ENCODE measurements at regions not wholly inside any gene's neighbourhood (a gene's known extent, or its start where the extent isn't known, plus 50 kb on each side); places are given as distances from the start of the nearest gene placed in this dataset.

DNA sequence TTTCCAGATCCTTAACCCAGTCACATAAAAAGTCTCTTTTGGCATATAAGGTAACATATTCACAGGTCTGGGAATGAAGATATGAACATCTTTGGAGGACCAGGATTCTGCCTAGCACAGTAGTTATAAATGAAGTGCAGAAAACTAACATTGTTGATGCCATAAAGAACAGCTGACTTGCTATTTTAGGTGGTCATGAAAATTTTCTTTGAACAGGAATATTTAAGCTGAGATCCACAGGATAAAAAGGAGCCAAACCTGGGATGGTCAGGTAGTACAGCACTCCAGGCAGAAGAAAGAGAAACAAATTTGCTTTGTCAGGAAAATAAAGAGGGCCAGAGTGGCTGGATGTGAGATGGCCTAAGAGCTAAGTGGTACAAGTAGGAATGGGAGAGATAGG is 80.0 kb downstream of the CENPW start:
- no peaks in the 10 kb centered on the region for H3K36me3 Mint-ChIP-seq (ENCODE audit: low read depth)
- no peak overlapping the region for H3K4me3 Mint-ChIP-seq
- no peak for ATAC-seq (replicated peaks)
- H3K9me3 Mint-ChIP-seq = peaks cover 7% of the 10 kb centered on the region
- no peaks in the 10 kb centered on the region for H3K4me1 Mint-ChIP-seq
- H3K27ac Mint-ChIP-seq = no peak overlapping the region
- no peaks in the 10 kb centered on the region for H3K27me3 Mint-ChIP-seq

DNA sequence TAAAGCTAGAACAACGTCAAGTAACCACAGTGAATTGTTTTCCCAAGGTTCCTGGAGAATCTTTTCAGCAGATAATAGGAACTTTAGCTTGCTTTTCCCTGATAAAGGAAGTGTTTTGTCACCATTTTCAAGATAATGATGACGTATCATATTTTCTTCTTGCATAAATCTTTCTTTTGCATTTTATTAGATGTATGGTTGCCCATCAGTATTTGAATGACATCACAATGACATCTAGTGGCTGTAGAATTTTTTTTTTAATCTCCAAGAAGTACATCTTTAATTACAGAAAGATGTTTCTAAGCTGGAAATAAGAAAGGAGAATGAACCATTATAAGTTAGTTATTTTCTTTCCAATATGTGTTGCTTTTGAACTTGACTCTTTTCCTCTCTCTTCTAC is 83.0 kb downstream of the CENPW start:
- no peaks in the 10 kb centered on the region for H3K36me3 Mint-ChIP-seq (ENCODE audit: low read depth)
- H3K4me1 Mint-ChIP-seq = no peaks in the 10 kb centered on the region
- H3K4me3 Mint-ChIP-seq = no peak overlapping the region
- H3K9me3 Mint-ChIP-seq = no peaks in the 10 kb centered on the region
- no peaks in the 10 kb centered on the region for H3K27me3 Mint-ChIP-seq
- ATAC-seq (replicated peaks) = no peak
- H3K27ac Mint-ChIP-seq = no peak overlapping the region

DNA sequence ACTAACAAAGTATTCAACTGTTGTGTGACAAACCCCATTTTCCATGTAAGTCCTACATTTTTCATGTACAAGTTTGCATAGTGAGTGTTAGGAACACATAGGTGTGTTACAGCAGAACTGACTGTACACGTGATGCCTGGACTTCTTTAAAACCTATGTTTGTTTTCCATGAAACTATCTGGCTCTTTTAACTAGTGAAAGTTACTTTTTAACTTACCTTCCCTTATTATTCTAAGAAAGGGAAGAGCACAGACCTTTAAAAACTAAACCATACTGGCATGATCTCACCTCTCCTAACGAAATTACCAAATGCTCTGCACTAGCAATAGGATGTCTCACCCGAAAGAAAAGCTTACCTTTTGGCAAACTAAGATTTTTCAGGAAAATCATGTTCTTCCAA is 87.8 kb downstream of the CENPW start:
- no peak overlapping the region for H3K4me3 Mint-ChIP-seq
- no peaks in the 10 kb centered on the region for H3K9me3 Mint-ChIP-seq
- H3K36me3 Mint-ChIP-seq (ENCODE audit: low read depth) = no peaks in the 10 kb centered on the region
- H3K27me3 Mint-ChIP-seq = no peaks in the 10 kb centered on the region
- no peak for ATAC-seq (replicated peaks)
- H3K4me1 Mint-ChIP-seq = no peaks in the 10 kb centered on the region
- no peak overlapping the region for H3K27ac Mint-ChIP-seq

DNA sequence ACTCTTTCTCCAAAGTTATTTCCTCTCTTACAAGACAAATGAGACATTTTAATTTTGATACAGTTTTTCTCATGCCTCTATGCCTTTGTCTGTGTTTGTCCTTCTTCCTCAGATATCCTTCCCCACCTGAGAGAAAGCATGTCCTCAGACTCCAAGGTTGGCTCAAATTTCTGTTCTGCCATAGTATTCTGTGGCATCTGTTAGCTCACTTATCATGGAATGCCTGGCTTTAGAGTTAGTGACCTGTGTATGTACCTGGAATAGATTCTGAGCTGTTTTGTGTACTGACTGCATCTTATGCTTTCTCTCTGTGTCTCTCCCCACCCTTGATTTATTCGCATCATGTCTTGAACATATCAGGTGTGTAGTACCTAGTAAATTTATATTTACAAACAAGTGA is 90.0 kb downstream of the CENPW start:
- no peak overlapping the region for H3K4me3 Mint-ChIP-seq
- ATAC-seq (replicated peaks) = no peak
- no peaks in the 10 kb centered on the region for H3K27me3 Mint-ChIP-seq
- no peaks in the 10 kb centered on the region for H3K36me3 Mint-ChIP-seq (ENCODE audit: low read depth)
- no peak overlapping the region for H3K27ac Mint-ChIP-seq
- H3K9me3 Mint-ChIP-seq = no peaks in the 10 kb centered on the region
- no peaks in the 10 kb centered on the region for H3K4me1 Mint-ChIP-seq

DNA sequence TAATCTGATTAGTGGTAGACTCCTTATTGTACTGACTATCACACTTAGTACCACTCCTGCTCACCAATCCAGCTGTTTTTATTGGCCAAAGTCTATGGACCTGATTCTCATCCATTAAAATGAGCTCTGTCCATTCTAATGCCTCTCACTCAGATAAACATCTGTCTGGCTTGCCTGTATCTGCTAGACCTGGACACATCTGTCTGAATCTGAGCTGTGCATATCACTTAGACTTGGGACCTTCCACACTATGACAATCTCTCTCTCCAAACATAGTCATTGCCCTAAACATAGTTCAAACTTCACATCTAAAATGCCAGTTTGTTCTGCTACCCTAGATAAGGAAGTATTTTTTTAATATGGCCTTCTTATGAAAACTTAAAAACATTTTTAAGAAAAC is 92.6 kb downstream of the CENPW start:
- no peak for ATAC-seq (replicated peaks)
- no peak overlapping the region for H3K4me3 Mint-ChIP-seq

DNA sequence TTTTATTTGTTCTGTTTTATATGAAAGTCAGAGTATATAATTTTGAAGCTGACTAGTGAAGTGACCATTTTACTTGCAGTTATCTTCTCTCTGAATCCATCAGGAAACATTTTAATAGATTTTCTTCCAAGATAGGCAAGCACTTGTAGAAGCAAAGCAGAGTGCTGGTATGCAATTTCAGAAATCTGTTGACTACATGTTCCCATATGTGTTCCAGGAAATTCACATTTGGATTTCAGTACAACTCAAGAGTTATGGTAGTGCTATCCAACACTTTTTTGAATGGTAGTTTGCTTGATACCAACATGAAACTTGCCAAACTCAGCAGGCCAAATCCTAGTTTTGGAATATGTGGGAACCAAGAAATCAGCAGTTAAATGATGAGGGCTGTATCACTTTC is 94.0 kb downstream of the CENPW start:
- Mint-ChIP-seq H3K9me3 (no peaks in the 10 kb centered on the region), H3K27me3 (no peaks in the 10 kb centered on the region), H3K4me3 (no peak overlapping the region), H3K36me3 (ENCODE audit: low read depth) (no peaks in the 10 kb centered on the region), H3K4me1 (no peaks in the 10 kb centered on the region), H3K27ac (no peak overlapping the region)
- ATAC-seq (replicated peaks) = no peak

More for the DNA sequence above, 92.6 kb downstream of the CENPW start:
- H3K4me1 Mint-ChIP-seq = no peaks in the 10 kb centered on the region
- no peaks in the 10 kb centered on the region for H3K27me3 Mint-ChIP-seq
- H3K27ac Mint-ChIP-seq = no peak overlapping the region
- no peaks in the 10 kb centered on the region for H3K9me3 Mint-ChIP-seq
- no peaks in the 10 kb centered on the region for H3K36me3 Mint-ChIP-seq (ENCODE audit: low read depth)

DNA sequence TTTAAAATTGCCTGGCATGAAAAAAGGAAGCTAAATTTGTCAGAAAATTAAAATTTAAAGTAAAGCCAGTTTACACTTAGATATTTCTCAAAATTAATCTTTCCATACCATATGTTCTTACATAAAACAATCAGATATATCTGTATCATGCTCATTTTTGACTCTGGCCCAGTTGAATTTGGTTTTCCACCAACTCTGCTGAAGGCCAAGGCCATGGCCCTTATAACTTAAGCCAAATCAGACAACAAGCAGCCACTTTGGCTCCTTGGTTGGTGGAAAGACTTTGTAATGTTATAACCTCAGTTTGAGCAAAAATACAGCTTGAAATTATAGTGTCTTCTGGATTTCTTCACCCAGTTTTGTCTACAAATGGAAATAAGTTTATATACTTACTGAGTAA is 97.3 kb downstream of the CENPW start:
- Mint-ChIP-seq H3K36me3 (ENCODE audit: low read depth) (no peaks in the 10 kb centered on the region), H3K27me3 (no peaks in the 10 kb centered on the region), H3K4me1 (no peaks in the 10 kb centered on the region), H3K4me3 (no peak overlapping the region), H3K27ac (no peak overlapping the region), H3K9me3 (no peaks in the 10 kb centered on the region)
- ATAC-seq (replicated peaks) = no peak

DNA sequence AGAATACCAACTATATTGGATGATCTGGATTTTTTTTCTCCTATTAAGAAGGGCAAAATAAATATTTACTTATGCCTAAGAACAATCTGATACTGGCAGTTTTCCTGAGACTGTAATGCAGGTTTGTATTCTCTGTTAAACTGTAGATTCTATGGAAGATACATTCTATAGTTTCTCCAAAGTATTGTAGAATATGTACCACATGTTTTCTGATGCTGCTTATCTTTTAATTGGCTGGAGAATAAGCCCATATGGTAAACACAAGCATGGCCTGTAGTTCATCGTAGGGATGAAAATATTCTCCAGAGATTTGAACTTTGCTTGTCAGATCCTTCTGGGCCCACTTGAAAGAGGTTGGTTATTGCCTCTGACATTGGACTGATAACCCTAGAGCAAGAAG is 99.1 kb downstream of the CENPW start:
- no peaks in the 10 kb centered on the region for H3K9me3 Mint-ChIP-seq

DNA sequence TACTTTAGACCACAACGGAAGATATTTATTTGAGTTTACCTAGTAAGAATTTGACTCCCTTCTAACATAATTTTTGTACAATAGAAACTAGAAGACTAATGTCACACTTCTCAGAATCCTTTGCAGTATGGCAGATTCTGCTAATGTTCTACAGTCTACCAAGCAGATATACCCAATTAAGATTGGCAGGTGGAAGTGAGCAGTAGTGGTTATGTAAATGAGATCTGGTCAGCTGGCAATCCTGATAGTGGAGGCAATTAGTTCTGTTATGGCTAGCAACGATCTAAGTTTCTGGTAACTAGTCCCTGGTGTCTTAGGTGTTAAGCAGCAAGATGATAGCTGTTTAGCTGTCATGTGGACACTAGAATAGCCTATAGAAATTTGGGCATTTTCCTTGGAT is 101.0 kb downstream of the CENPW start:
- H3K9me3 Mint-ChIP-seq = no peaks in the 10 kb centered on the region
- ATAC-seq (replicated peaks) = no peak
- no peak overlapping the region for H3K4me3 Mint-ChIP-seq
- H3K27ac Mint-ChIP-seq = no peak overlapping the region
- no peaks in the 10 kb centered on the region for H3K27me3 Mint-ChIP-seq
- no peaks in the 10 kb centered on the region for H3K4me1 Mint-ChIP-seq
- H3K36me3 Mint-ChIP-seq (ENCODE audit: low read depth) = no peaks in the 10 kb centered on the region

More for the DNA sequence above, 99.1 kb downstream of the CENPW start:
- no peaks in the 10 kb centered on the region for H3K36me3 Mint-ChIP-seq (ENCODE audit: low read depth)
- H3K4me3 Mint-ChIP-seq = no peak overlapping the region
- ATAC-seq (replicated peaks) = no peak
- no peaks in the 10 kb centered on the region for H3K4me1 Mint-ChIP-seq
- H3K27me3 Mint-ChIP-seq = no peaks in the 10 kb centered on the region
- no peak overlapping the region for H3K27ac Mint-ChIP-seq

DNA sequence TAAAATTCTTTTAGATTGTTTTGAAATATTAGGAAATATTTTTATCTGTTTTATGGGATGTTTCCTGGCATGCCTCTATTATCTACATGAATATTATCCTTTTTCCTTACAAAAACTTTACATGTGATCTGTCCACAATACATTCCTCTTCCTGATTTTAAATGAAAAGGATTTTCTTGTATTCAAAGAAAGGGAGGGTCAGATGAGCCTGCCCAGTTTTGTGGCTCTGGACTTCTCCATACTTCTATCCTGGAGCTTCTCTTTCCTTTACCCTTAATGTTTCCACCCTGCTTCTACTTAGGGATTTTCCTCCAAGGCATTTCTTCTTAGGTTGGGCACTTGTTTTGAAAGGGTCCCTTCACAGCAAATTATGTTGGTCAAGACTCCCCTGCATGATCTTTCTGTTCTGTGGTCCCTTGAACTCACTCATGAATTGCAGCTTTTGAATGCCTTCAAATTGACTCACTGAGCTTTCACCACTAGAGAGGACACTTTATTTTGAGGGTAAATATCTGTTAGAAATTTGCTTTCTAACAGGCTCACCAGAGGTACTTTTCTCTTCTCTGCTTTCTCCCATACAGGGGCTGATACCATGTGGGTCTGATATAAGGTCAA is 104.9 kb downstream of the CENPW start:
- no peaks in the 10 kb centered on the region for H3K9me3 Mint-ChIP-seq
- no peaks in the 10 kb centered on the region for H3K36me3 Mint-ChIP-seq (ENCODE audit: low read depth)
- H3K27ac Mint-ChIP-seq = no peak overlapping the region
- H3K4me1 Mint-ChIP-seq = no peaks in the 10 kb centered on the region
- no peaks in the 10 kb centered on the region for H3K27me3 Mint-ChIP-seq
- no peak overlapping the region for H3K4me3 Mint-ChIP-seq
- no peak for ATAC-seq (replicated peaks)

DNA sequence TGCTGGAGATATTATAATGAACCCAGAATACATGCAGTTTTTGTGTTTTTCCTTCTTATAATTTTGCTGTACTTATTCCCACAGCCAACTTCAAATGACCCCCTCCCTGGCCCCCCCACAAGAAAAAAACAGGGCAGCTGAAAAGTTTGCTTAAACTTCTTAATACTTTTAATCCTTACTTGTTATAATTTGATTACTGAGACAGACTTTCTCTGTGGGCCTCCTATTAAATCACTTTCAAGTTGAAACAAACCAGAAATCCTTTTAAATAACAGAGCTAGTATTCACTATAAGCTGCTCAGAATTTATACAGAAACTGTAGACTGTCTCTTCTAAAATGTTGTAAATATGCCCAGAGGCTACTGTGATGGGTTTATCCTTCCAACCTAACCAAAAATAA is 106.3 kb downstream of the CENPW start:
- no peaks in the 10 kb centered on the region for H3K9me3 Mint-ChIP-seq
- ATAC-seq (replicated peaks) = no peak
- no peaks in the 10 kb centered on the region for H3K4me1 Mint-ChIP-seq
- H3K4me3 Mint-ChIP-seq = no peak overlapping the region
- no peak overlapping the region for H3K27ac Mint-ChIP-seq
- no peaks in the 10 kb centered on the region for H3K36me3 Mint-ChIP-seq (ENCODE audit: low read depth)
- no peaks in the 10 kb centered on the region for H3K27me3 Mint-ChIP-seq

DNA sequence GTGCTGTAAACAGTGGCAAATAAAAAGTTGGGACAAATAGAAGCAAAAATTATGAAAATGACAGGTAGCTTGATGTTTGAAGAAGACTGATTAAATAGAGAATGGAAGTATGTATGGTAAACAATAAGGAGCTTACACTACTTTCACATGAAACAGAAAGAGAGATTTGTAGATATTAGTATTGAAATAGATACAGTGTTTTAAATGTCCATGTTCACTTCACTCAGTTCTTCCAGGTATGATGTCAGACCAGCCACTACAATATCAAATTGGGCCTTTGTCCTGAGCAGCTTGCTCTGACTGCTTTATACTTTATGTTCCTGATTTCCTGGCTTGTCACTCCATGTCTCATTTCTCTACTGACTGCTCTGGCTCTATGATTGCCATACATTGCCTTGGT is 107.5 kb downstream of the CENPW start:
- ATAC-seq (replicated peaks) = no peak
- Mint-ChIP-seq H3K36me3 (ENCODE audit: low read depth) (no peaks in the 10 kb centered on the region), H3K27ac (no peak overlapping the region), H3K4me1 (no peaks in the 10 kb centered on the region), H3K4me3 (no peak overlapping the region), H3K27me3 (no peaks in the 10 kb centered on the region), H3K9me3 (no peaks in the 10 kb centered on the region)

DNA sequence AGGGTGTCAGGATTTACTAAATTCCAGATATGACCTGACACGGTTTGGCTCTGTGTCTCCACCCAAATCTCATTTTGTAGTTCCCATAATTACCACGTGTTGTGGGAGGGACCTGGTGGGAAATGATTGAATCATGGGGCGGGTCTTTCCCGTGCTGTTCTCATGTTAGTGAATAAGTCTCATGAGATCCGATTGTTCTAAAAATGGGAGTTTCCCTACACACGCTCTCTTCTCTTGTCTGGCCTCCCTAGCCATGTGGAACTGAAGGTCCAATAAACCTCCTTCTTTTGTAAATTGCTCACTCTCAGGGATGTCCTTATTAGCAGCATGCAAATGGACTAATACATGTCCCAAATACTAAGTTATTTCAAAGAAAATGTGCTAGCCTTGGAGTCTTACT is 121.1 kb downstream of the CENPW start:
- H3K4me3 Mint-ChIP-seq = no peak overlapping the region
- ATAC-seq (replicated peaks) = no peak
- no peak overlapping the region for H3K27ac Mint-ChIP-seq
- H3K36me3 Mint-ChIP-seq (ENCODE audit: low read depth) = no peaks in the 10 kb centered on the region
- no peaks in the 10 kb centered on the region for H3K4me1 Mint-ChIP-seq
- H3K27me3 Mint-ChIP-seq = no peaks in the 10 kb centered on the region
- H3K9me3 Mint-ChIP-seq = peaks cover 7% of the 10 kb centered on the region

DNA sequence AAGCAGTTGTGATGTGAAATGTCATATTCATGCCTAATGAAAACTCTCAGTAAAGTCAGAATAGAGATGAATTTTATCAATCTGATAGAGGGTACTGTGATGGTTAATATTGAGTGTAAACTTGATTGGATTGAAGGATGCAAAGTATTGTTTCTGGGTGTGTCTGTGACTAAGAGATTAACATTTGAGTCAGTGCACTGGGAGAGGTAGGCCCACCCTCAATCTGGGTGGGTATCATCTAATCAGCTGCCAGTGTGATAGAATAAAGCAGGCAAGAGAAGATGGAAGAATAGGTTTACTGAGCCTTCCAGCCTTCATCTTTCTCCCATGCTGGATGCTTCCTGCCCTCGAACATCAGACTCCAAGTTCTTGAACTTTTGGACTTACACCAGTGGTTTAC is 124.3 kb downstream of the CENPW start:
- H3K4me3 Mint-ChIP-seq = no peak overlapping the region
- peaks cover 6% of the 10 kb centered on the region for H3K9me3 Mint-ChIP-seq
- H3K27ac Mint-ChIP-seq = no peak overlapping the region
- H3K4me1 Mint-ChIP-seq = no peaks in the 10 kb centered on the region
- H3K36me3 Mint-ChIP-seq (ENCODE audit: low read depth) = no peaks in the 10 kb centered on the region
- ATAC-seq (replicated peaks) = no peak
- H3K27me3 Mint-ChIP-seq = no peaks in the 10 kb centered on the region

DNA sequence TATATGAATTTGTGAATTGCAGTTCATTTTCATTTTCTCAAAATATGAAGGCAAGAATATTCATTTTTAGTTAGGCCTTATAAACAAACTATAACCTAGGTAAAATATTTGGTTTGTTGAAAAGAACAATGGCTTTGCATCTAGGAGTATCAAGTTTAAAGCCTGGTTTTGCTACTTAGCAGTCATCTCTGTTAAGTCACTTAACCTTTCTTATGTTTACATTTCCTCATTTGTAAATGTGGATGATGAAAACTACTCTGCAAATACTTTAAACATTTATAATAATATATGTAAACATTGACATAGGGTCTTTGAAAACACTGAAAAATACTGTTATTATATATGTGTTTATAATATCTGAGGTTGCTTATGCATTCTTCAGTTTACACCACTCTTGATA is 135.5 kb downstream of the CENPW start:
- Mint-ChIP-seq H3K27me3 (no peaks in the 10 kb centered on the region), H3K4me1 (no peaks in the 10 kb centered on the region), H3K4me3 (no peak overlapping the region), H3K27ac (no peak overlapping the region), H3K36me3 (ENCODE audit: low read depth) (no peaks in the 10 kb centered on the region), H3K9me3 (no peaks in the 10 kb centered on the region)
- no peak for ATAC-seq (replicated peaks)

DNA sequence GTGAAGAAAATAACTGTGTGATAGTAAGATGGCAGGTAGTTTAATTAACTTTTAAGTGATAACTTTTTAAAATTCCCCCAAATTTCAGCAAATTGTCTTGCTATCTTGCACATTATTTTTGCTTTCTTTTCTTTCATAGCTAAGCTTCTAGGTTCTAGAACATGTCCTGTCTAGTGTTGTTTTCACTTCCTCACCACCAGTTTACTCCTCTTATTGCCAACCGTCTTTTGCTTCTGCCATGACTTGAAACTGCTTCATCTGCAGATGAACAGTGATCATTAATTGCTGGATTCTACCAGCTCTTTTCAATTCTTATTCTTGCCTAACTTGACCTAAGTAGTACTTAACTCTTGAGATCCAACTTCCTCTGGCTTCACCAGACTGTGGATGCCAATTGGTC is 137.8 kb downstream of the CENPW start:
- H3K4me1 Mint-ChIP-seq = no peaks in the 10 kb centered on the region
- no peaks in the 10 kb centered on the region for H3K27me3 Mint-ChIP-seq
- no peak overlapping the region for H3K27ac Mint-ChIP-seq

More for the DNA sequence above, 137.8 kb downstream of the CENPW start:
- Mint-ChIP-seq H3K4me3 (no peak overlapping the region), H3K36me3 (ENCODE audit: low read depth) (no peaks in the 10 kb centered on the region), H3K9me3 (no peaks in the 10 kb centered on the region)
- no peak for ATAC-seq (replicated peaks)
